ENCODE measurements at regions not wholly inside any gene's neighbourhood (a gene's known extent, or its start where the extent isn't known, plus 50 kb on each side); places are given as distances from the start of the nearest gene placed in this dataset.

DNA sequence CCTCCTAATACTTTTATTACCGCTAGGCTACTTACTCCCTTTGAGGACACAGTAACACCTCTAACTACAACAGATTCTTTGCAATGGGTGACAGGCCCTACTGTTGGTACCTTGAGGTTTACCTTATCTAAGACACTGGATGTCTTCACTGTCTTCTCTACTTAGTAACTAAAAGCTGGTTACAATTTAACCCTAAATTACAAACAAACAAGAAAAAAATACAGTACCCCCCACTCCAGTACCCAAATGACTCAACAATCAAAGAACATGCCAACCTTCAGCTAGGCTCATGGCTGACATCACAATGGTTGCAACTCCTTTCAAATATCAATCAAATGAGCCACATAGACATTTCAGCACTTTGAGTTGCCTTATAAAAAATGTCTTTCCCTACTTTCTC is 198.0 kb downstream of the GUCY2F start:
- TF ChIP-seq, protein P1, sequence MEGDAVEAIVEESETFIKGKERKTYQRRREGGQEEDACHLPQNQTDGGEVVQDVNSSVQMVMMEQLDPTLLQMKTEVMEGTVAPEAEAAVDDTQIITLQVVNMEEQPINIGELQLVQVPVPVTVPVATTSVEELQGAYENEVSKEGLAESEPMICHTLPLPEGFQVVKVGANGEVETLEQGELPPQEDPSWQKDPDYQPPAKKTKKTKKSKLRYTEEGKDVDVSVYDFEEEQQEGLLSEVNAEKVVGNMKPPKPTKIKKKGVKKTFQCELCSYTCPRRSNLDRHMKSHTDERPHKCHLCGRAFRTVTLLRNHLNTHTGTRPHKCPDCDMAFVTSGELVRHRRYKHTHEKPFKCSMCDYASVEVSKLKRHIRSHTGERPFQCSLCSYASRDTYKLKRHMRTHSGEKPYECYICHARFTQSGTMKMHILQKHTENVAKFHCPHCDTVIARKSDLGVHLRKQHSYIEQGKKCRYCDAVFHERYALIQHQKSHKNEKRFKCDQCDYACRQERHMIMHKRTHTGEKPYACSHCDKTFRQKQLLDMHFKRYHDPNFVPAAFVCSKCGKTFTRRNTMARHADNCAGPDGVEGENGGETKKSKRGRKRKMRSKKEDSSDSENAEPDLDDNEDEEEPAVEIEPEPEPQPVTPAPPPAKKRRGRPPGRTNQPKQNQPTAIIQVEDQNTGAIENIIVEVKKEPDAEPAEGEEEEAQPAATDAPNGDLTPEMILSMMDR (IDR thresholded peaks at IDR 0.05) = no peak
- no peak for DNase-seq (ENCODE audit: low spot score)
- H3K4me1 ChIP-seq = no peaks in the 10 kb centered on the region
- H3K4me3 ChIP-seq = no peak overlapping the region
- no peaks in the 10 kb centered on the region for H3K27me3 ChIP-seq
- H3K9me3 ChIP-seq = peaks cover 0 to 3% of the 10 kb centered on the region in 2 donors
- H3K36me3 ChIP-seq = no peaks in the 10 kb centered on the region
- no peak overlapping the region for H3K27ac ChIP-seq

DNA sequence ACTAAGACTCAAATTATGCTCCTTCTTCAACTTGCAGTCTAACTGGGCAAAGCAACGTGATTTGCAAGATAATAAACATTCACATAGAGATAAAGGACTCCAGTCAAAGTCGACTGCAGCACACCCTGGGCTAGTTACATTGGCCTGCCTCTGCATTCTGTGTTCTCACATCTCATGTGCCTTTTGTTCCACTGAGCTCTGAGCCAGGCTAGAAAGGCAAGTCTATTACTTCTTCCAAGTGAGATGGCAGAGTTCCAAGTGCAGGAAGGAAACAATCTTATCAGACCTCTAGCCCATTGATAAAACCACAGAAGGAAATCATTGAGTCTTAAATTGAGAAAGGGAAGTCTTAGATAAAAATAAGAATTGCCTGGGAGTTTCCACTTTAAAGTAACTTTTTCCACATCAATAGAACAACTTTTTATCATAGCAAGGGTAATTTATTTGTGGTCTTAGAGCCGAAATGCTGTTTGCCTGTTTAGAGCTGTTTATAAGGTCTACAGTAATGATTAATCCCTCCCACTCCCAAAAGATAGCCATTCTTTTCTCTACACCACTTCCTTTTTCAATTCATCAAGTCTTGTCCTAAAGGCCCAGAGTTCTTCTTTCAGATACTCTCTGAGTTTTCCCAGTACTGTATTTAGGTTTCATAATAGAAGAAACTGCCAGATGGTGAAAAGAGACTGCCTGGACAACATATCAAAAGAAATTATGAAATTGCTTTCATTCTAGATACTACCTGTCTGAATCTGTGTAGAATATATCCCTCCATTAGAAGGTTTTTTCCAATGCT is 200.2 kb downstream of the GUCY2F start:
- no peaks in the 10 kb centered on the region for H3K9me3 ChIP-seq
- no peaks in the 10 kb centered on the region for H3K36me3 ChIP-seq
- H3K4me3 ChIP-seq = no peak overlapping the region
- DNase-seq (ENCODE audit: low spot score) = no peak
- no peak overlapping the region for H3K27ac ChIP-seq
- TF ChIP-seq, protein P1 (IDR thresholded peaks at IDR 0.05) = no peak
- no peaks in the 10 kb centered on the region for H3K27me3 ChIP-seq
- H3K4me1 ChIP-seq = no peaks in the 10 kb centered on the region

DNA sequence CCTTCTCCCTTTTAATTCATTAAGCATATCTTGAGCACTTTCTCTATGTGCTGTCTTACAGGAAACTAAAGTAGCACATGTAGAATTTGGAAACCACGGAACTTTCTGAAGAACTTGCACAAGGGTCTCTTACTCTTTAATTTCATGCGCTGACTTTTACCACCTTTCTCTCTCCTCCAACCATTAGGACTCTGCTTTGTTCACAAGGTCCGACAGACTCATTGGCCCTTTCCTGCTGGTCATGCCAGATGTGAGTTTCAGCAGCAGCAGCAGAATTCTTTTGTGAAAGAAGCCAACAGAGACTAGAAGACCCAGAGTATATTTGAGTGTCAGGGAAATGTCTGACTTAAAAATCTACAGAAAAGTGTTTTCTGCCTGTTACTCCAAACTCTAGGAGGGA is 207.1 kb downstream of the GUCY2F start:
- TF ChIP-seq, protein P1 (IDR thresholded peaks at IDR 0.05) = no peak
- no peaks in the 10 kb centered on the region for H3K9me3 ChIP-seq
- no peak overlapping the region for H3K4me3 ChIP-seq

DNA sequence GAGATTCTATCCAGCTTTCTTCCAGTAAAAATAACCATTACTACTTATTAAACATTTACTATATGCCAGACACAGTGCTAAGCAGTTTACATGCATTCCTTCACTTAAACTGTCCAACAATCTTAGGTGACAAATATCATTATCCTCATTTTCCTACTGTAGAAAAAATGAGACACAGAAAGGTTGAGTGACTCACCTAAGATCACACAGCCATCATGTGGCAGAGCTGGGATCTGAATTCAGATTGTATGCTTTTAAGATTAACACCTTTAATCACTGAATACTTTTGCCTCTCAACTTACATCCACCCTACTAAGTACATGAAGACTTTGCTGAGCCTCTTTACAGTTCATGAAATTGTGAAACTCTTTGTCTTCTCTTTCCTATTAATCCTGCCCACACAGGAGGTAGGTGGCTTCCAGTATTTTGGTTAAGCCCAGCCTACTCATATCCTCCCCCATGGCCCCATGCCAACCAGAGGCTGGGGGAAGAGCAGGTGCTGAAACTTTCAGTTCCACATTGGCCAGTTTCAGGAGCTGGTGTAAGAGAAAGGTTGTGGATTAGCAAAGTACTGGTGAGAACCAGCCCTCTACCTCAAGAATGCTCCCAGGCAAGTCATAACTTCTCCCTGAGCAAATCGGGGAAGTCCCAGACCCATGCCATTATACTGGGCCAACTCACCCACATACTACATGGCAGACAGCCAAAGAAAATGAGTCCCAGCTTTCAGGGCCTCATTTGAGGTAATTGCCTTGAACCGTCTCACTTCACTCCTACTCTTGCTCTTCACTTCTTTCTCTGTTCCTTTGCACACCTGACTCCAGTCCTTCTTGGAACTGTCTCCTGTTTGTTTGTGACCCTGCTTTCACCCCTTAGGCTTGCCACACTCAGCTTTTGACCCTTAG is 211.1 kb downstream of the GUCY2F start:
- H3K27me3 ChIP-seq = no peaks in the 10 kb centered on the region
- no peaks in the 10 kb centered on the region for H3K9me3 ChIP-seq
- DNase-seq (ENCODE audit: low spot score) = no peak
- H3K4me3 ChIP-seq = no peak overlapping the region
- no peak overlapping the region for H3K27ac ChIP-seq
- TF ChIP-seq, protein P1 (IDR thresholded peaks at IDR 0.05) = no peak
- H3K36me3 ChIP-seq = no peaks in the 10 kb centered on the region
- no peaks in the 10 kb centered on the region for H3K4me1 ChIP-seq

More for the DNA sequence above, 207.1 kb downstream of the GUCY2F start:
- no peaks in the 10 kb centered on the region for H3K36me3 ChIP-seq
- no peaks in the 10 kb centered on the region for H3K27me3 ChIP-seq
- H3K27ac ChIP-seq = no peak overlapping the region
- no peak for DNase-seq (ENCODE audit: low spot score)
- H3K4me1 ChIP-seq = no peaks in the 10 kb centered on the region

DNA sequence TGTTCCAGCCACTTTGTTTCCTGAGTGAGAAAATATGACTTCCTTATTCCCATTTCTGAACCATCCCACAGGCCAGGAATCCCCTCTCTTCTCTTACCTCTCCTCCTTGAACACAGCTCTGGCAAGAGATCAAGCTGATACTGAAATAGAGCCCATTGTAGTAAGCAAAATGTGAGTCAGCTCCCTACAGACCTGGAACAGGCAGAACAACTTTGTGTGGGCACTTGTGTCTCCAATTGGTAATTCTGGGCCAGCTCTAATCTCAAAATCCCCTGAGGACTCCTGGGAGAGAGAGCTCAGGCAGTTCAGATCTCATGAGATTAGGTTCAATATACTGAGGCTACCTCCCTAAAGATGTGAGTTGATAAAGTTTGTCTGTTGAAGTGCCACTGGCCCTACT is 213.5 kb downstream of the GUCY2F start:
- Histone ChIP-seq H3K9me3 (peaks cover 0 to 4% of the 10 kb centered on the region in 2 donors), H3K4me3 (no peak overlapping the region), H3K27me3 (no peaks in the 10 kb centered on the region), H3K36me3 (no peaks in the 10 kb centered on the region), H3K27ac (no peak overlapping the region), H3K4me1 (no peaks in the 10 kb centered on the region)
- DNase-seq (ENCODE audit: low spot score) = no peak
- TF ChIP-seq, protein P1 (IDR thresholded peaks at IDR 0.05) = no peak

Measured in right atrium auricular region (tissue), 2 donors.